Mesendoderm (in vitro differentiated cells): ENCODE measurements at regions not wholly inside any gene's neighbourhood (a gene's known extent, or its start where the extent isn't known, plus 50 kb on each side); places are given as distances from the start of the nearest gene placed in this dataset.
"Not testable (repeated sequence)": the region's sequence is repeated elsewhere in the genome, so short reads cannot be mapped to it uniquely, and the experiment has no call there.

Experiments used
- DNase-seq: peaks from one replicate; pipeline ENCODE4 v3.0.0; 2013
- H2AK5ac ChIP-seq: 2 replicates; pipeline ENCODE4 v1.6.1; 2013; ENCODE audit warnings: low read length, inconsistent platforms
- H2BK120ac ChIP-seq: 2 replicates; pipeline ENCODE4 v1.6.1; 2013; ENCODE audit warnings: low read depth, mild to moderate bottlenecking, low read length, moderate library complexity, mixed read lengths
- H2BK15ac ChIP-seq: replicated peaks from 2 replicates; pipeline ENCODE4 v1.6.1; 2013; ENCODE audit warnings: low read depth, mild to moderate bottlenecking, moderate library complexity
- H2BK5ac ChIP-seq: 2 replicates; pipeline ENCODE4 v1.6.1; 2013; ENCODE audit warnings: low read length, inconsistent platforms
- H3K18ac ChIP-seq: 2 replicates; pipeline ENCODE4 v1.6.1; 2013; ENCODE audit warnings: mild to moderate bottlenecking, low read length, mixed read lengths
- H3K23ac ChIP-seq: one replicate; pipeline ENCODE4 v1.6.1; 2013; ENCODE audit warnings: low read length
- H3K27ac ChIP-seq: 2 replicates; pipeline ENCODE4 v1.5.1; 2013; ENCODE audit warnings: low read depth, mild to moderate bottlenecking, inconsistent platforms, low read length, moderate library complexity
- H3K27me3 ChIP-seq: 2 replicates; pipeline ENCODE4 v1.6.1; 2013; ENCODE audit warnings: low read length, control low read depth, mild to moderate bottlenecking, inconsistent platforms; ENCODE audit not compliant: insufficient read depth, poor library complexity
- H3K36me3 ChIP-seq: 2 replicates; pipeline ENCODE4 v1.6.1; 2013; ENCODE audit warnings: low read length, inconsistent platforms; ENCODE audit not compliant: control insufficient read depth, insufficient read depth
- H3K4ac ChIP-seq: one replicate; pipeline ENCODE4 v1.6.1; 2013; ENCODE audit warnings: low read depth, mild to moderate bottlenecking, low read length, moderate library complexity
- H3K4me1 ChIP-seq: 2 replicates; pipeline ENCODE4 v1.6.1; 2013; ENCODE audit warnings: low read depth, low read length, inconsistent platforms; ENCODE audit not compliant: control insufficient read depth
- H3K4me2 ChIP-seq: 2 replicates; pipeline ENCODE4 v1.6.1; 2013; ENCODE audit warnings: low read length
- H3K4me3 ChIP-seq: 2 replicates; pipeline ENCODE4 v1.5.1; 2013; ENCODE audit warnings: mild to moderate bottlenecking, low read length
- H3K56ac ChIP-seq: one replicate; pipeline ENCODE4 v1.6.1; 2013; ENCODE audit warnings: low read length
- H3K79me1 ChIP-seq: 2 replicates; pipeline ENCODE4 v1.6.1; 2013; ENCODE audit warnings: low read length, inconsistent platforms
- H3K79me2 ChIP-seq: 2 replicates; pipeline ENCODE4 v1.6.1; 2013; ENCODE audit warnings: mild to moderate bottlenecking, low read length; ENCODE audit not compliant: control insufficient read depth, insufficient read depth
- H3K9ac ChIP-seq: 2 replicates; pipeline ENCODE4 v1.6.1; 2013; ENCODE audit warnings: low read length, inconsistent platforms
- H4K5ac ChIP-seq: one replicate; pipeline ENCODE4 v1.6.1; 2013; ENCODE audit warnings: low read length
- H4K8ac ChIP-seq: one replicate; pipeline ENCODE4 v1.6.1; 2013; ENCODE audit warnings: low read depth, mild to moderate bottlenecking, control low read depth, low read length, moderate library complexity
- WGBS: extraction: QIAGEN DNeasy Blood & Tissue Kit; methylation state at CpG from one replicate; pipeline ENCODE4 v1.1.7; 2013; ENCODE audit warnings: low lambda C conversion rate, missing lambda C conversion rate; ENCODE audit not compliant: insufficient coverage; ENCODE audit errors: extremely low coverage; 5-methylcytosine and 5-hydroxymethylcytosine counted together

GRCh38 chr13:73805326-73805958 is 328.8 kb downstream of the KLF12 start:
- H3K27me3 ChIP-seq, H2BK120ac ChIP-seq, H3K27ac ChIP-seq, H3K4ac ChIP-seq, H4K5ac ChIP-seq, H3K36me3 ChIP-seq, H3K4me3 ChIP-seq, H2AK5ac ChIP-seq, H3K79me2 ChIP-seq, H4K8ac ChIP-seq, H3K79me1 ChIP-seq, H2BK15ac ChIP-seq, H3K9ac ChIP-seq, H3K56ac ChIP-seq, H2BK5ac ChIP-seq, H3K4me2 ChIP-seq, DNase-seq, H3K4me1 ChIP-seq, H3K18ac ChIP-seq, H3K23ac ChIP-seq: not testable (repeated sequence)
- no CpG with 5 or more reads among the region's 6 CpGs for WGBS

- no peak overlapping the region for H3K4me3 ChIP-seq
- no peak overlapping the region for H3K4ac ChIP-seq
- H3K4me2 ChIP-seq: no peak overlapping the region
- no peaks in the 10 kb centered on the region for H3K79me2 ChIP-seq
- no peak for DNase-seq
- no peaks in the 10 kb centered on the region for H3K36me3 ChIP-seq
- H3K9ac ChIP-seq: no peak overlapping the region
- no peaks in the 10 kb centered on the region for H3K4me1 ChIP-seq
- no peak overlapping the region for H3K27ac ChIP-seq
- no peak overlapping the region for H2BK5ac ChIP-seq
- no peak overlapping the region for H3K56ac ChIP-seq
- no CpG with 5 or more reads among the region's 1 CpG for WGBS
- H2BK15ac ChIP-seq: no peak overlapping the region
- no peak overlapping the region for H3K23ac ChIP-seq
- H2BK120ac ChIP-seq: no peak overlapping the region
- no peak overlapping the region for H4K8ac ChIP-seq
- H2AK5ac ChIP-seq: no peak overlapping the region
- no peaks in the 10 kb centered on the region for H3K27me3 ChIP-seq
- no peak overlapping the region for H3K18ac ChIP-seq
- no peaks in the 10 kb centered on the region for H3K79me1 ChIP-seq
- no peak overlapping the region for H4K5ac ChIP-seq
Observed at GRCh38 chr13:73803997-73804396, 330.2 kb downstream of the KLF12 start.

- Histone ChIP-seq H3K27me3 (no peaks in the 10 kb centered on the region), H3K23ac (no peak overlapping the region), H3K36me3 (no peaks in the 10 kb centered on the region), H4K8ac (no peak overlapping the region), H4K5ac (no peak overlapping the region), H3K4me3 (no peak overlapping the region), H3K79me1 (no peaks in the 10 kb centered on the region), H3K4me1 (no peaks in the 10 kb centered on the region), H3K4ac (no peak overlapping the region), H3K18ac (no peak overlapping the region), H2BK5ac (no peak overlapping the region), H3K4me2 (no peak overlapping the region), H2BK15ac (no peak overlapping the region), H3K9ac (no peak overlapping the region), H3K27ac (no peak overlapping the region), H3K56ac (no peak overlapping the region), H2AK5ac (no peak overlapping the region), H2BK120ac (no peak overlapping the region), H3K79me2 (no peaks in the 10 kb centered on the region)
- WGBS: no CpG with 5 or more reads among the region's 2 CpGs
- DNase-seq: no peak
Observed at GRCh38 chr13:73800011-73800410, 334.2 kb downstream of the KLF12 start.

GRCh38 chr13:73794755-73795154 is 339.4 kb downstream of the KLF12 start:
- no peak overlapping the region for H2BK120ac ChIP-seq
- H2BK15ac ChIP-seq: no peak overlapping the region
- H3K79me2 ChIP-seq: no peaks in the 10 kb centered on the region
- H3K4me2 ChIP-seq: no peak overlapping the region
- no peaks in the 10 kb centered on the region for H3K27me3 ChIP-seq
- H3K4me3 ChIP-seq: no peak overlapping the region
- DNase-seq: no peak
- no peak overlapping the region for H3K23ac ChIP-seq
- H3K18ac ChIP-seq: no peak overlapping the region
- no peak overlapping the region for H2BK5ac ChIP-seq
- H3K4me1 ChIP-seq: no peaks in the 10 kb centered on the region
- no peak overlapping the region for H4K5ac ChIP-seq
- H3K36me3 ChIP-seq: no peaks in the 10 kb centered on the region
- H3K56ac ChIP-seq: no peak overlapping the region
- H3K9ac ChIP-seq: no peak overlapping the region
- no peak overlapping the region for H3K4ac ChIP-seq
- H2AK5ac ChIP-seq: no peak overlapping the region
- no peaks in the 10 kb centered on the region for H3K79me1 ChIP-seq
- H3K27ac ChIP-seq: no peak overlapping the region
- no peak overlapping the region for H4K8ac ChIP-seq
- no CpG with 5 or more reads among the region's 3 CpGs for WGBS

- Histone ChIP-seq H3K36me3 (no peaks in the 10 kb centered on the region), H3K9ac (no peak overlapping the region), H3K4me2 (no peak overlapping the region), H3K27ac (no peak overlapping the region), H3K4me1 (no peaks in the 10 kb centered on the region), H3K4me3 (no peak overlapping the region), H3K4ac (no peak overlapping the region), H3K79me2 (no peaks in the 10 kb centered on the region), H2AK5ac (no peak overlapping the region), H3K18ac (no peak overlapping the region), H3K79me1 (no peaks in the 10 kb centered on the region), H2BK15ac (no peak overlapping the region), H2BK120ac (no peak overlapping the region), H4K5ac (no peak overlapping the region), H2BK5ac (no peak overlapping the region), H3K23ac (no peak overlapping the region), H4K8ac (no peak overlapping the region), H3K56ac (no peak overlapping the region), H3K27me3 (no peaks in the 10 kb centered on the region)
- DNase-seq: no peak
Observed at GRCh38 chr13:73793361-73793760, 340.8 kb downstream of the KLF12 start.

- no CpG with 5 or more reads among the region's 5 CpGs for WGBS
- H3K79me2 ChIP-seq: no peaks in the 10 kb centered on the region
- no peak overlapping the region for H2AK5ac ChIP-seq
- no peak for DNase-seq
- no peak overlapping the region for H3K27ac ChIP-seq
- H4K5ac ChIP-seq: no peak overlapping the region
- no peak overlapping the region for H3K56ac ChIP-seq
- H3K9ac ChIP-seq: no peak overlapping the region
- H3K79me1 ChIP-seq: no peaks in the 10 kb centered on the region
- H3K4ac ChIP-seq: no peak overlapping the region
- no peak overlapping the region for H3K4me3 ChIP-seq
- H2BK15ac ChIP-seq: no peak overlapping the region
- H3K4me2 ChIP-seq: no peak overlapping the region
- no peaks in the 10 kb centered on the region for H3K4me1 ChIP-seq
- H3K27me3 ChIP-seq: no peaks in the 10 kb centered on the region
- H2BK120ac ChIP-seq: no peak overlapping the region
- no peaks in the 10 kb centered on the region for H3K36me3 ChIP-seq
- no peak overlapping the region for H3K23ac ChIP-seq
- H2BK5ac ChIP-seq: no peak overlapping the region
- H4K8ac ChIP-seq: no peak overlapping the region
- no peak overlapping the region for H3K18ac ChIP-seq
Observed at GRCh38 chr13:73792796-73793195, 341.4 kb downstream of the KLF12 start.
